ENCODE measurements at regions not wholly inside any gene's neighbourhood (a gene's known extent, or its start where the extent isn't known, plus 50 kb on each side); places are given as distances from the start of the nearest gene placed in this dataset.

- DNase-seq (ENCODE audit: low read depth in 2 of 2) = no peak
- TF ChIP-seq CTCF (IDR thresholded peaks at IDR 0.05; ENCODE audit: low read depth, low read length) = no peak
- H3K4me3 ChIP-seq (replicated peaks in 1 of 2; ENCODE audit: low read depth in 2 of 2, low read length in 2 of 2) = no peak overlapping the region
Observed at GRCh38 chr4:3818371-3818770, 52.2 kb downstream of the ADRA2C start.

- no peak for DNase-seq (ENCODE audit: low read depth in 2 of 2)
- TF ChIP-seq CTCF (IDR thresholded peaks at IDR 0.05; ENCODE audit: low read depth, low read length) = no peak
- no peak overlapping the region for H3K4me3 ChIP-seq (replicated peaks in 1 of 2; ENCODE audit: low read depth in 2 of 2, low read length in 2 of 2)
Observed at GRCh38 chr4:3819210-3819919, 53.2 kb downstream of the ADRA2C start.

GRCh38 chr4:3820016-3820805 lies 54.0 kb downstream of the ADRA2C start:
- no peak for TF ChIP-seq CTCF (IDR thresholded peaks at IDR 0.05; ENCODE audit: low read depth, low read length)
- H3K4me3 ChIP-seq (replicated peaks in 1 of 2; ENCODE audit: low read depth in 2 of 2, low read length in 2 of 2) = no peak overlapping the region
- no peak for DNase-seq (ENCODE audit: low read depth in 2 of 2)

GRCh38 chr4:3820806-3821579 lies 54.8 kb downstream of the ADRA2C start:
- H3K4me3 ChIP-seq (replicated peaks in 1 of 2; ENCODE audit: low read depth in 2 of 2, low read length in 2 of 2) = no peak overlapping the region
- no peak for DNase-seq (ENCODE audit: low read depth in 2 of 2)
- no peak for TF ChIP-seq CTCF (IDR thresholded peaks at IDR 0.05; ENCODE audit: low read depth, low read length)

- H3K4me3 ChIP-seq (replicated peaks in 1 of 2; ENCODE audit: low read depth in 2 of 2, low read length in 2 of 2) = no peak overlapping the region
- no peak for TF ChIP-seq CTCF (IDR thresholded peaks at IDR 0.05; ENCODE audit: low read depth, low read length)
- no peak for DNase-seq (ENCODE audit: low read depth in 2 of 2)
Observed at GRCh38 chr4:3821580-3822229, 55.5 kb downstream of the ADRA2C start.

GRCh38 chr4:3822230-3822947 lies 56.2 kb downstream of the ADRA2C start:
- H3K4me3 ChIP-seq (replicated peaks in 1 of 2; ENCODE audit: low read depth in 2 of 2, low read length in 2 of 2) = no peak overlapping the region
- DNase-seq (ENCODE audit: low read depth in 2 of 2) = peak; percentile 5 to 9
- no peak for TF ChIP-seq CTCF (IDR thresholded peaks at IDR 0.05; ENCODE audit: low read depth, low read length)
